H1 (cell line): ENCODE measurements at regions not wholly inside any gene's neighbourhood (a gene's known extent, or its start where the extent isn't known, plus 50 kb on each side); places are given as distances from the start of the nearest gene placed in this dataset.

ENCODE experiments used
- CTCF ChIA-PET: fragments of 300-600 bp; sonication (Branson Sonifier 250); formaldehyde crosslinking; loops from one replicate; lab custom pipeline; 2021; ENCODE audit not compliant: partially characterized antibody; lab: Charles Lee
- POLR2A ChIA-PET: fragments of 300-600 bp; sonication (Branson Sonifier 250); formaldehyde crosslinking; loops from one replicate; lab custom pipeline; 2021; ENCODE audit warnings: inconsistent platforms; ENCODE audit not compliant: partially characterized antibody; lab: Charles Lee
- DNase-seq, 2 experiments: peaks; one replicate each; pipeline versions ENCODE4 v3.0.0 to v3.0.0-alpha.2; 2010 to 2022; ENCODE audit warnings: low spot score in 2 of 2, low read depth in 1 of 2, mixed read lengths in 1 of 2
- FAIRE-seq: peaks from 2 replicates; lab custom pipeline; 2011; peaks lifted over from hg19 to GRCh38; lab: Jason Lieb, UNC
- H2AFZ ChIP-seq: 2 replicates; pipeline ENCODE4 v1.8.1; 2012; ENCODE audit warnings: low read length, inconsistent platforms
- H2AK5ac ChIP-seq: 2 replicates; pipeline ENCODE4 v1.6.1; 2013; ENCODE audit warnings: low read depth, low read length
- H2BK120ac ChIP-seq: replicated peaks from 2 replicates; pipeline ENCODE3; 2013; ENCODE audit warnings: low read depth, low read length, inconsistent platforms
- H2BK12ac ChIP-seq: 2 replicates; pipeline ENCODE4 v1.6.1; 2013; ENCODE audit warnings: low read depth, low read length
- H2BK15ac ChIP-seq: 2 replicates; pipeline ENCODE4 v1.6.1; 2013; ENCODE audit warnings: low read length
- H2BK20ac ChIP-seq: 2 replicates; pipeline ENCODE4 v1.6.1; 2013; ENCODE audit warnings: low read length
- H2BK5ac ChIP-seq: 2 replicates; pipeline ENCODE4 v1.6.1; 2013; ENCODE audit warnings: low read depth, low read length
- H3K14ac ChIP-seq: 2 replicates; pipeline ENCODE4 v1.6.1; 2013; ENCODE audit warnings: inconsistent platforms; ENCODE audit not compliant: insufficient read length
- H3K18ac ChIP-seq: 2 replicates; pipeline ENCODE4 v1.6.1; 2013; ENCODE audit warnings: low read length; ENCODE audit errors: extremely low read depth
- H3K23ac ChIP-seq: 2 replicates; pipeline ENCODE4 v1.6.1; 2013; ENCODE audit warnings: inconsistent platforms; ENCODE audit not compliant: insufficient read length
- H3K23me2 ChIP-seq: 2 replicates; pipeline ENCODE4 v1.6.1; 2013; ENCODE audit warnings: low read depth, low read length
- H3K27ac ChIP-seq: 2 replicates; pipeline ENCODE4 v1.6.1; 2011; ENCODE audit warnings: low read depth, low read length, inconsistent platforms
- H3K27me3 ChIP-seq, 4 experiments: replicated peaks in 1 of 4; 1 replicate in 1 of 4; 2 replicates in 3 of 4; pipeline versions ENCODE4 v1.6.1 to v1.8.1; 2011 to 2013; ENCODE audit warnings: low read length in 3 of 4, mild to moderate bottlenecking in 3 of 4, inconsistent platforms in 2 of 4, mixed read lengths in 2 of 4, moderate library complexity in 1 of 4; ENCODE audit not compliant: control insufficient read depth in 3 of 4, insufficient read depth in 3 of 4; ENCODE audit errors: extremely low read depth in 1 of 4
- H3K36me3 ChIP-seq, 4 experiments: 2 replicates each; pipeline versions ENCODE4 v1.6.1 to v1.8.1; 2011 to 2013; ENCODE audit warnings: mild to moderate bottlenecking in 4 of 4, low read length in 3 of 4, moderate library complexity in 2 of 4, control low read depth in 1 of 4, inconsistent platforms in 1 of 4; ENCODE audit not compliant: insufficient read depth in 4 of 4, control insufficient read depth in 2 of 4
- H3K4ac ChIP-seq: replicated peaks from 2 replicates; pipeline ENCODE3; 2013; ENCODE audit warnings: low read length, low read depth, mixed read lengths, inconsistent platforms; ENCODE audit not compliant: insufficient read length
- H3K4me1 ChIP-seq, 4 experiments: replicated peaks in 1 of 4; 1 replicate in 1 of 4; 2 replicates in 3 of 4; pipeline versions ENCODE4 v1.6.1 to v1.8.1; 2011 to 2013; ENCODE audit warnings: low read length in 3 of 4, inconsistent platforms in 2 of 4, mixed read lengths in 1 of 4; ENCODE audit not compliant: insufficient read depth in 4 of 4, control insufficient read depth in 3 of 4
- H3K4me2 ChIP-seq, 2 experiments: 2 replicates each; pipeline versions ENCODE4 v1.6.1 to v1.8.1; 2011 to 2013; ENCODE audit warnings: low read depth in 2 of 2, low read length in 2 of 2, control low read depth in 1 of 2, inconsistent platforms in 1 of 2, mild to moderate bottlenecking in 1 of 2; ENCODE audit not compliant: insufficient read depth in 1 of 2
- H3K4me3 ChIP-seq, 4 experiments: fragments of 200-600, 300-600 bp in 1 of 4; sonication (generic), shearing (Covaris generic), sonication (Bioruptor Twin) in 1 of 4; 2 replicates each; pipeline versions ENCODE4 v1.5.1 to v1.8.1; 2011 to 2016; ENCODE audit warnings: low read length in 4 of 4, low read depth in 3 of 4, control low read depth in 2 of 4, inconsistent platforms in 2 of 4, mild to moderate bottlenecking in 2 of 4, mixed read lengths in 1 of 4, moderate library complexity in 1 of 4; ENCODE audit not compliant: insufficient read depth in 2 of 4; ENCODE audit errors: extremely low read depth in 1 of 4
- H3K56ac ChIP-seq: replicated peaks from 2 replicates; pipeline ENCODE3; 2013; ENCODE audit warnings: low read depth, mild to moderate bottlenecking, mixed read lengths, low read length, inconsistent platforms; ENCODE audit not compliant: insufficient read length
- H3K79me1 ChIP-seq: 2 replicates; pipeline ENCODE4 v1.6.1; 2013; ENCODE audit warnings: low read depth, low read length, control low read depth
- H3K79me2 ChIP-seq, 2 experiments: 2 replicates each; pipeline versions ENCODE4 v1.6.1 to v1.8.1; 2012 to 2013; ENCODE audit warnings: low read length in 2 of 2, mild to moderate bottlenecking in 2 of 2, inconsistent platforms in 1 of 2; ENCODE audit not compliant: insufficient read depth in 2 of 2, control insufficient read depth in 1 of 2
- H3K9ac ChIP-seq, 4 experiments: replicated peaks in 1 of 4; 1 replicate in 1 of 4; 2 replicates in 3 of 4; pipeline versions ENCODE4 v1.6.1 to v1.8.1; 2011 to 2013; ENCODE audit warnings: low read depth in 3 of 4, low read length in 3 of 4, control low read depth in 2 of 4, mild to moderate bottlenecking in 2 of 4, moderate library complexity in 2 of 4, inconsistent platforms in 1 of 4; ENCODE audit errors: extremely low read depth in 1 of 4
- H3K9me3 ChIP-seq, 2 experiments: 2 replicates each; pipeline versions ENCODE4 v1.6.1 to v1.8.1; 2012 to 2013; ENCODE audit warnings: mild to moderate bottlenecking in 2 of 2, moderate library complexity in 2 of 2, control low read depth in 1 of 2, inconsistent platforms in 1 of 2, low read depth in 1 of 2, low read length in 1 of 2, mixed read lengths in 1 of 2; ENCODE audit not compliant: insufficient read depth in 2 of 2
- H4K20me1 ChIP-seq, 2 experiments: replicated peaks in 1 of 2; 2 replicates each; pipeline versions ENCODE3 to v1.8.1; 2011 to 2013; ENCODE audit warnings: inconsistent platforms in 2 of 2, low read length in 2 of 2, mild to moderate bottlenecking in 1 of 2; ENCODE audit not compliant: insufficient read depth in 2 of 2, control insufficient read depth in 1 of 2
- H4K5ac ChIP-seq: 2 replicates; pipeline ENCODE4 v1.6.1; 2013; ENCODE audit warnings: low read length, low read depth, mixed read lengths, inconsistent platforms; ENCODE audit not compliant: insufficient read length
- H4K8ac ChIP-seq: 2 replicates; pipeline ENCODE4 v1.8.0; 2013; ENCODE audit warnings: mild to moderate bottlenecking, moderate library complexity, low read length, inconsistent platforms; ENCODE audit not compliant: insufficient read depth; ENCODE audit errors: extremely low read depth
- H4K91ac ChIP-seq: replicated peaks from 2 replicates; pipeline ENCODE3; 2013; ENCODE audit warnings: low read length, mixed read lengths, inconsistent platforms; ENCODE audit not compliant: insufficient read length
- CTCF ChIP-seq, 3 experiments: IDR thresholded peaks; 1 replicate in 2 of 3; 2 replicates in 1 of 3; pipeline versions ENCODE4 v1.5.1 to v1.6.1; 2011; ENCODE audit warnings: low read length in 3 of 3, mild to moderate bottlenecking in 3 of 3, inconsistent platforms in 2 of 3, low read depth in 1 of 3, moderate library complexity in 1 of 3; ENCODE audit not compliant: insufficient read depth in 1 of 3; ENCODE audit errors: control extremely low read depth in 1 of 3
- FOSL1 ChIP-seq: IDR thresholded peaks from 2 replicates; pipeline ENCODE4 v1.6.1; 2011; ENCODE audit warnings: mild to moderate bottlenecking, low read depth, low read length, moderate library complexity; ENCODE audit not compliant: insufficient read depth
- KDM4A ChIP-seq: IDR thresholded peaks from one replicate; pipeline ENCODE4 v1.7.1; 2012; ENCODE audit warnings: low read depth, mild to moderate bottlenecking, moderate library complexity, low read length, inconsistent platforms; ENCODE audit not compliant: severe bottlenecking
- KDM5A ChIP-seq: fragments of 200-600 bp; IDR thresholded peaks from 2 replicates; pipeline ENCODE4 v1.7.1; 2012; ENCODE audit warnings: mild to moderate bottlenecking, low read length, inconsistent platforms, mixed read lengths
- RAD21 ChIP-seq, 2 experiments: IDR thresholded peaks in 1 of 2; conservative IDR thresholded peaks in 1 of 2; 2 replicates each; pipeline ENCODE4 v1.6.1; 2011; ENCODE audit warnings: low read depth in 2 of 2, low read length in 2 of 2, improper control_type of control experiment in 1 of 2, inconsistent platforms in 1 of 2, mild to moderate bottlenecking in 1 of 2, moderate library complexity in 1 of 2
- TEAD4 ChIP-seq: IDR thresholded peaks from 2 replicates; pipeline ENCODE4 v1.6.1; 2012; ENCODE audit warnings: low read depth, low read length, inconsistent platforms, mixed read lengths
- WGBS, 2 experiments: shearing (Covaris generic) in 1 of 2; methylation state at CpG; one replicate each; pipeline versions ENCODE4 v1.1.6 to v1.1.7; 2013 to 2015; ENCODE audit warnings: low lambda C conversion rate in 2 of 2, mixed read lengths in 2 of 2, inconsistent platforms in 1 of 2, low coverage in 1 of 2, missing lambda C conversion rate in 1 of 2; ENCODE audit not compliant: insufficient replicate concordance in 2 of 2, insufficient coverage in 1 of 2, insufficient read length in 1 of 2; ENCODE audit errors: extremely low coverage in 1 of 2, missing lambda C conversion rate in 1 of 2; 5-methylcytosine and 5-hydroxymethylcytosine counted together
- TF ChIP-seq, protein P1 (sequence below): IDR thresholded peaks from 2 replicates; pipeline ENCODE4 v1.6.1; 2011; ENCODE audit warnings: low read depth, mild to moderate bottlenecking, low read length; ENCODE audit not compliant: insufficient read depth

DNA sequence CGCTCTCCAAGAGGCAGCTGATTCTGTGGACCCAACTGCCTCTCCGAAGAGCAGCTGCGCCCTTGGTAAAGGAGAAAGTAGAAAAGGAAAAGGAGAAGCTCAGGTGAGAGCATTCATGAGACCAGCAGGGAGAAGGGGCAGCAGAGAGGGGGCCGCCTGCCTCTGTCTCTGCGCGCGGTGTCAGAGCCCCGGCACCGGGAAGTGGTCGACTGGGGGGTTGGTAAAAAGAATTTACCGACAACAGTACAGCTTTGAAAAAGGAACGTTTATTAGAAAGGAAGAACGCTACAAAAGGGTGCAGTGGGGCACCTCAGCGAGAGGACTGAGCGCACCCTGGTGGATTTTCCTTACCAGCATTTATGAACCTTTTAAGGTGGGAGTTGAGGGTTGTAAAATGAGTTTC is 61.9 kb downstream of the GPR6 start:
- H2BK12ac ChIP-seq = peak overlapping the region; percentile 78
- 0 out of 2 replicates have a peak overlapping the region, but pooled peaks have one; percentile 5 for H2BK15ac ChIP-seq
- H3K79me2 ChIP-seq = no peaks in the 10 kb centered on the region
- H4K8ac ChIP-seq = peak overlapping the region; percentile 41; the same call in 1 of the 2 replicates
- H3K14ac ChIP-seq = no peak overlapping the region
- H3K79me1 ChIP-seq = no peaks in the 10 kb centered on the region
- H3K23ac ChIP-seq = no peak overlapping the region
- H3K4me3 ChIP-seq = peak overlapping the region; percentile 13 to 44 (median 26); a peak in 6 of 8 replicates
- peak overlapping the region; percentile 36; the same call in 1 of the 2 replicates for H2BK5ac ChIP-seq
- H2BK120ac ChIP-seq = no peak overlapping the region
- H3K36me3 ChIP-seq = no peaks in the 10 kb centered on the region
- peaks cover 0 to 3% (median 3%) of the 10 kb centered on the region in 4 experiments; a peak in 5 of 7 replicates for H3K4me1 ChIP-seq
- H3K18ac ChIP-seq = peak overlapping the region; percentile 14
- H3K9me3 ChIP-seq = no peaks in the 10 kb centered on the region
- no peak overlapping the region for H2AK5ac ChIP-seq
- no peak overlapping the region for H3K56ac ChIP-seq
- TF ChIP-seq CTCF (IDR thresholded peaks at IDR 0.05; ENCODE audit: control extremely low read depth in 1 of 3, insufficient read depth in 1 of 3, low read depth in 1 of 3, low read length in 3 of 3) (peak; percentile 46 to 67 (median 52)), KDM4A (peak; percentile 29), FOSL1 (no peak), RAD21 (IDR thresholded peaks at IDR 0.05 in 1 of 2, conservative IDR thresholded peaks at IDR 0.05 in 1 of 2; ENCODE audit: low read depth in 2 of 2, low read length in 2 of 2) (peak; percentile 71 to 76), KDM5A (no peak), TEAD4 (no peak)
- TF ChIP-seq, protein P1, sequence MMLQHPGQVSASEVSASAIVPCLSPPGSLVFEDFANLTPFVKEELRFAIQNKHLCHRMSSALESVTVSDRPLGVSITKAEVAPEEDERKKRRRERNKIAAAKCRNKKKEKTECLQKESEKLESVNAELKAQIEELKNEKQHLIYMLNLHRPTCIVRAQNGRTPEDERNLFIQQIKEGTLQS = no peak
- TF ChIP-seq, all 59 proteins: peak for 3
- Histone ChIP-seq H3K27me3 (no peaks in the 10 kb centered on the region), H3K23me2 (no peaks in the 10 kb centered on the region), H4K20me1 (no peaks in the 10 kb centered on the region), H4K5ac (peak overlapping the region; percentile 38), H2BK20ac (peak overlapping the region; percentile 13; the same call in 1 of the 2 replicates), H2AFZ (peak overlapping the region; percentile 97), H3K27ac (no peak overlapping the region), H4K91ac (peak overlapping the region; percentile 45), H3K4ac (no peak overlapping the region), H3K9ac (no peak overlapping the region; a peak in 1 of 7 replicates), H3K4me2 (peak overlapping the region; percentile 41 to 55)
- CTCF ChIA-PET = interaction anchor here (0.6 to 6.5 kb wide), 114 partner anchors 9 to 559 kb away, joined by 3 to 129 read pairs (median 5); partner anchors contain the start of gene GPR6
- 24% methylated on average over 15 of the region's 15 CpGs; no CpG with 5 or more reads in 1 of the 2 experiments for WGBS, 2 experiments
- DNase-seq (peak in 1 of 2 experiments; percentile 76), FAIRE-seq (no peak)
- POLR2A ChIA-PET = interaction anchor here (1.0 to 1.6 kb wide), 4 partner anchors 8 to 348 kb away, joined by 3 to 6 read pairs (median 3); partner anchors contain the start of genes AK9 and FIG4
